Ishikawa (cell line): ENCODE measurements at regions not wholly inside any gene's neighbourhood (a gene's known extent, or its start where the extent isn't known, plus 50 kb on each side); places are given as distances from the start of the nearest gene placed in this dataset.

ENCODE experiments used
- CEBPB ChIP-seq: IDR thresholded peaks from 2 replicates; pipeline ENCODE4 v1.6.1; 2012
- CREB1 ChIP-seq: IDR thresholded peaks from 2 replicates; pipeline ENCODE4 v1.6.1; 2012; ENCODE audit warnings: low read depth
- EGR1 ChIP-seq: IDR thresholded peaks from 2 replicates; pipeline ENCODE4 v1.6.1; 2012
- EP300 ChIP-seq: IDR thresholded peaks from 2 replicates; pipeline ENCODE4 v1.6.1; 2012; ENCODE audit warnings: borderline replicate concordance
- FOXM1 ChIP-seq: IDR thresholded peaks from 2 replicates; pipeline ENCODE4 v1.6.1; 2012; ENCODE audit warnings: low read depth, borderline replicate concordance
- MAX ChIP-seq: IDR thresholded peaks from 2 replicates; pipeline ENCODE4 v1.6.1; 2012
- NFIC ChIP-seq: IDR thresholded peaks from 2 replicates; pipeline ENCODE4 v1.6.1; 2012
- RAD21 ChIP-seq: IDR thresholded peaks from 2 replicates; pipeline ENCODE4 v1.6.1; 2012; ENCODE audit warnings: low read depth
- REST ChIP-seq: IDR thresholded peaks from 2 replicates; pipeline ENCODE4 v1.6.1; 2012; ENCODE audit warnings: low read depth, mild to moderate bottlenecking
- TAF1 ChIP-seq: IDR thresholded peaks from 2 replicates; pipeline ENCODE4 v1.6.1; 2012; ENCODE audit warnings: low read depth, mild to moderate bottlenecking
- TCF12 ChIP-seq: IDR thresholded peaks from 2 replicates; pipeline ENCODE4 v1.6.1; 2012; ENCODE audit warnings: low read depth
- TEAD4 ChIP-seq: IDR thresholded peaks from 2 replicates; pipeline ENCODE4 v1.6.1; 2012
- YY1 ChIP-seq: IDR thresholded peaks from 2 replicates; pipeline ENCODE4 v1.6.1; 2012; ENCODE audit warnings: low read depth
- ZBTB7A ChIP-seq: IDR thresholded peaks from 2 replicates; pipeline ENCODE4 v1.6.1; 2012; ENCODE audit warnings: low read depth
- TF ChIP-seq, protein P1 (sequence below): IDR thresholded peaks from 2 replicates; pipeline ENCODE4 v1.6.1; 2012

- TF ChIP-seq EGR1 (no peak), FOXM1 (no peak), YY1 (no peak), CEBPB (no peak), RAD21 (no peak), REST (no peak), ZBTB7A (no peak), TAF1 (no peak)
Measured at GRCh38 chr14:88961214-88961613, 136.8 kb downstream of the TTC8 start.

GRCh38 chr14:88962356-88962755 lies 137.9 kb downstream of the TTC8 start:
- TF ChIP-seq RAD21 (no peak), REST (no peak), EGR1 (no peak), TAF1 (no peak)

DNA sequence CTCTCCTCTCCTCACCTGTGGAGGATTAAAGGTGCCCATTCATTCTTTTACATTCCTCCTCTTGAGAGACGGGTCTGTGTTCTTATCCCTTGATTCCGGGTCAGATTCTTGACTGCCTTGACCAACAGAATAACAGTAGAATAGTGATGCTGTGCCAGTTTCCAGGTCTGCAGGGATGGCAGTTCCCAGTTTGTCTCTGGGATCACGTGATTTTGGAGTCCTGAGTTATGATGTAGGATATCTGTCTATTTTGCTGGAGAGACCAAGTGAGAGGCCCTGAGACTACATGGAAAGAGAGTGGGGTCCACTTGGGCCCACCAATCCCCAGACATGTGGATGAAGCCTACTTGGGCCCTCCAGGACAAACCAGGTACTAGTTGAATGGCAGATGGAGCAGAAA lies 142.8 kb downstream of the TTC8 start:
- TF ChIP-seq CEBPB = no peak
- no peak for TF ChIP-seq FOXM1
- no peak for TF ChIP-seq REST
- TF ChIP-seq EGR1 = no peak
- TF ChIP-seq TAF1 = no peak
- no peak for TF ChIP-seq MAX
- no peak for TF ChIP-seq TEAD4

- TF ChIP-seq CREB1 = no peak
- TF ChIP-seq, protein P1, sequence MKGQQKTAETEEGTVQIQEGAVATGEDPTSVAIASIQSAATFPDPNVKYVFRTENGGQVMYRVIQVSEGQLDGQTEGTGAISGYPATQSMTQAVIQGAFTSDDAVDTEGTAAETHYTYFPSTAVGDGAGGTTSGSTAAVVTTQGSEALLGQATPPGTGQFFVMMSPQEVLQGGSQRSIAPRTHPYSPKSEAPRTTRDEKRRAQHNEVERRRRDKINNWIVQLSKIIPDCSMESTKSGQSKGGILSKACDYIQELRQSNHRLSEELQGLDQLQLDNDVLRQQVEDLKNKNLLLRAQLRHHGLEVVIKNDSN = no peak
- TF ChIP-seq NFIC = no peak
- no peak for TF ChIP-seq CEBPB
- no peak for TF ChIP-seq EGR1
- no peak for TF ChIP-seq YY1
- no peak for TF ChIP-seq EP300
- no peak for TF ChIP-seq TAF1
- TF ChIP-seq MAX = no peak
Measured at GRCh38 chr14:88975043-88975830, 150.8 kb downstream of the TTC8 start.

DNA sequence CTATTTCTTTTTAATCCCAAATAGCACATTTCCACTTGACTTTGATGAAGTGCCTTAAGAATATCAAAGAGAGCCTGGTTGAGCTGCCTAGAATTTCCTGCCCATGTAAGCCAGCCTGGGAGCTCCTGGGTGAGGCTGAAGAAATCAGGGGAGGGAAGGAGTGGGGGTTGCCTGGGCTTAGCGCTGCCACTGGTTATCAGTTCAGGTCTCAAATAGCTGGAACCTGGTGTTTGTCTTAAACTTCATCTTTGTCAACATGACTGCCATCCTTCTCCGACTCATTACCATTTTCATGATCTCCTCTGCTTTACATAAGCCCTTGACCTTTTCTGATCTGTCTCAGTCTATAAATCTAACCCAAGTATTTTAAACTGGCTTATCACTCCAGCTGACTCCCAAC lies 151.5 kb downstream of the TTC8 start:
- TF ChIP-seq YY1 (no peak), CREB1 (no peak), NFIC (no peak), RAD21 (no peak), REST (no peak), FOXM1 (no peak), TAF1 (no peak), EP300 (no peak), TEAD4 (no peak), TCF12 (no peak), CEBPB (no peak), ZBTB7A (no peak)
- TF ChIP-seq, protein P1 = no peak
